A549 (cell line): ENCODE measurements at regions not wholly inside any gene's neighbourhood (a gene's known extent, or its start where the extent isn't known, plus 50 kb on each side); places are given as distances from the start of the nearest gene placed in this dataset.

Experiments
- ATAC-seq, 2 experiments: fragments of 200-7000 bp in 1 of 2; fragments of >200 bp in 1 of 2; cut with Nextera tagmentation in 1 of 2; cut with Tn5 transposase in 1 of 2; 3 replicates each; pipeline versions ENCODE4 v1.8.0 to v1.9.1; 2018 to 2020; ENCODE audit warnings: mild to moderate bottlenecking in 1 of 2, moderate library complexity in 1 of 2
- CTCF ChIA-PET: fragments of 300-600 bp; sonication (Branson Sonifier 250); formaldehyde crosslinking; extraction: SDS; loops from one replicate; lab custom pipeline; 2021; ENCODE audit warnings: antibody characterized with exemption, inconsistent platforms; lab: Yijun Ruan, JAX
- POLR2A ChIA-PET: fragments of 350-600 bp; formaldehyde crosslinking; extraction: SDS; loops from one replicate; lab custom pipeline; 2021; ENCODE audit warnings: antibody characterized with exemption, inconsistent platforms; lab: Yijun Ruan, JAX
- DNase-seq, 2 experiments: peaks; one replicate each; pipeline versions ENCODE4 v3.0.0 to v3.0.0-alpha.2; 2011 to 2016; ENCODE audit warnings: low read depth in 1 of 2, low spot score in 1 of 2
- FAIRE-seq: peaks from 2 replicates; lab custom pipeline; 2011; peaks lifted over from hg19 to GRCh38; lab: Jason Lieb, UNC
- H3K27ac ChIP-seq, 2 experiments: fragments of >200 bp; sonication (Bioruptor Twin); formaldehyde crosslinking; 3 replicates each; pipeline ENCODE4 v1.5.1; 2016 to 2017
- H3K4me1 ChIP-seq: fragments of >200 bp; sonication (Bioruptor Twin); formaldehyde crosslinking; 3 replicates; pipeline ENCODE4 v1.6.1; 2016
- H3K4me2 ChIP-seq: fragments of >200 bp; sonication (Bioruptor Twin); formaldehyde crosslinking; 3 replicates; pipeline ENCODE4 v1.6.1; 2016
- H3K4me3 ChIP-seq: fragments of >200 bp; sonication (Bioruptor Twin); formaldehyde crosslinking; 3 replicates; pipeline ENCODE4 v1.5.1; 2016
- H3K9me3 ChIP-seq: fragments of >200 bp; sonication (Bioruptor Twin); formaldehyde crosslinking; 3 replicates; pipeline ENCODE4 v1.6.1; 2016
- CBX8 ChIP-seq: fragments of 200-600 bp; sonication (generic); IDR thresholded peaks from 2 replicates; pipeline ENCODE4 v1.6.1; 2016
- CHD2 ChIP-seq: fragments of 150-350 bp; IDR thresholded peaks from 2 replicates; pipeline ENCODE4 v1.6.1; 2014; ENCODE audit warnings: low read length; ENCODE audit not compliant: partially characterized antibody
- CHD4 ChIP-seq: fragments of 200-600 bp; sonication (generic); IDR thresholded peaks from 2 replicates; pipeline ENCODE4 v1.6.1; 2016; ENCODE audit warnings: antibody characterized with exemption, mild to moderate bottlenecking, borderline replicate concordance
- CTCF ChIP-seq: fragments of >200 bp; sonication (Bioruptor Twin); formaldehyde crosslinking; IDR thresholded peaks from 3 replicates; pipeline ENCODE4 v1.5.1; 2016
- E2F6 ChIP-seq: IDR thresholded peaks from 2 replicates; pipeline ENCODE4 v1.6.1; 2012; ENCODE audit warnings: low read depth, borderline replicate concordance
- EHF ChIP-seq: fragments of 250-450 bp; sonication (Bioruptor Pico); IDR thresholded peaks from 2 replicates; pipeline ENCODE4 v1.5.0; 2020; ENCODE audit warnings: mild to moderate bottlenecking
- GATA3 ChIP-seq: IDR thresholded peaks from 2 replicates; pipeline ENCODE4 v1.6.1; 2012; ENCODE audit warnings: borderline replicate concordance
- HOXA7 ChIP-seq: fragments of 250-450 bp; sonication (Bioruptor Pico); IDR thresholded peaks from 2 replicates; pipeline ENCODE4 v1.5.0; 2020; ENCODE audit warnings: mild to moderate bottlenecking, moderate library complexity
- HOXB13 ChIP-seq: fragments of 250-450 bp; sonication (Bioruptor Pico); IDR thresholded peaks from 2 replicates; pipeline ENCODE4 v1.5.0; 2020; ENCODE audit warnings: low read depth, mild to moderate bottlenecking, moderate library complexity
- JUN ChIP-seq, 2 experiments: fragments of >200 bp; sonication (Bioruptor Twin); formaldehyde crosslinking; IDR thresholded peaks; 2 replicates in 1 of 2; 3 replicates in 1 of 2; pipeline ENCODE4 v1.6.1; 2016 to 2017
- JUNB ChIP-seq: fragments of >200 bp; sonication (Bioruptor Twin); formaldehyde crosslinking; IDR thresholded peaks from 2 replicates; pipeline ENCODE4 v1.6.1; 2016
- MYC ChIP-seq: IDR thresholded peaks from 2 replicates; pipeline ENCODE4 v1.6.1; 2012; ENCODE audit warnings: mild to moderate bottlenecking, inconsistent platforms, low read length, improper control_type of control experiment, borderline replicate concordance
- NFE2L2 ChIP-seq: fragments of 150-350 bp; conservative IDR thresholded peaks from 2 replicates; pipeline ENCODE4 v1.6.1; 2014; ENCODE audit warnings: low read length
- NPAS2 ChIP-seq: fragments of 250-450 bp; sonication (Bioruptor Pico); IDR thresholded peaks from 2 replicates; pipeline ENCODE4 v1.8.0; 2022; ENCODE audit warnings: mild to moderate bottlenecking, moderate library complexity, borderline replicate concordance
- PHF8 ChIP-seq: fragments of 200-600 bp; sonication (generic); IDR thresholded peaks from 2 replicates; pipeline ENCODE4 v1.6.1; 2016; ENCODE audit warnings: low read depth, mild to moderate bottlenecking, antibody characterized with exemption, moderate library complexity, borderline replicate concordance
- RCOR1 ChIP-seq: fragments of 150-350 bp; IDR thresholded peaks from 2 replicates; pipeline ENCODE4 v1.6.1; 2014; ENCODE audit warnings: antibody characterized with exemption, low read length, low read depth
- RFX5 ChIP-seq: fragments of 450-650 bp; IDR thresholded peaks from 2 replicates; pipeline ENCODE4 v1.7.1; 2014; ENCODE audit warnings: antibody characterized with exemption, mild to moderate bottlenecking, moderate library complexity
- RNF2 ChIP-seq: fragments of 200-600 bp; sonication (generic); IDR thresholded peaks from 2 replicates; pipeline ENCODE4 v1.6.1; 2016; ENCODE audit warnings: low read depth, mild to moderate bottlenecking, antibody characterized with exemption, moderate library complexity, borderline replicate concordance
- SREBF2 ChIP-seq: fragments of 450-650 bp; IDR thresholded peaks from 2 replicates; pipeline ENCODE4 v1.6.1; 2014; ENCODE audit warnings: mild to moderate bottlenecking, moderate library complexity
- TFCP2L1 ChIP-seq: fragments of 250-450 bp; sonication (Bioruptor Pico); IDR thresholded peaks from 2 replicates; pipeline ENCODE4 v1.5.0; 2021; ENCODE audit warnings: mild to moderate bottlenecking
- WGBS: methylation state at CpG from one replicate; pipeline ENCODE4 v1.1.6; 2017; ENCODE audit errors: missing lambda C conversion rate; 5-methylcytosine and 5-hydroxymethylcytosine counted together
- TF ChIP-seq, protein P1 (sequence below): fragments of >200 bp; sonication (Bioruptor Twin); formaldehyde crosslinking; IDR thresholded peaks from 3 replicates; pipeline ENCODE4 v1.6.1; 2016
- TF ChIP-seq, protein P2 (sequence below): IDR thresholded peaks from 2 replicates; pipeline ENCODE4 v1.6.1; 2012

GRCh38 chr13:73223372-73223781, 164.6 kb downstream of the KLF5 start:
- H3K9me3 ChIP-seq, result no peaks in the 10 kb centered on the region
- DNase-seq (no peak), ATAC-seq (no peak), FAIRE-seq (no peak)
- H3K4me3 ChIP-seq, result no peak overlapping the region
- ChIA-PET POLR2A (no interaction called here), CTCF (no interaction called here)
- no peak for TF ChIP-seq RNF2
- TF ChIP-seq, protein P1, sequence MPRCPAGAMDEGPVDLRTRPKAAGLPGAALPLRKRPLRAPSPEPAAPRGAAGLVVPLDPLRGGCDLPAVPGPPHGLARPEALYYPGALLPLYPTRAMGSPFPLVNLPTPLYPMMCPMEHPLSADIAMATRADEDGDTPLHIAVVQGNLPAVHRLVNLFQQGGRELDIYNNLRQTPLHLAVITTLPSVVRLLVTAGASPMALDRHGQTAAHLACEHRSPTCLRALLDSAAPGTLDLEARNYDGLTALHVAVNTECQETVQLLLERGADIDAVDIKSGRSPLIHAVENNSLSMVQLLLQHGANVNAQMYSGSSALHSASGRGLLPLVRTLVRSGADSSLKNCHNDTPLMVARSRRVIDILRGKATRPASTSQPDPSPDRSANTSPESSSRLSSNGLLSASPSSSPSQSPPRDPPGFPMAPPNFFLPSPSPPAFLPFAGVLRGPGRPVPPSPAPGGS, result no peak
- no peak for TF ChIP-seq RCOR1
- no peak for TF ChIP-seq SREBF2
- no peak for TF ChIP-seq HOXB13 (CRISPR knock-in tag)
- no peak for TF ChIP-seq HOXA7
- no peak for TF ChIP-seq JUNB
- TF ChIP-seq JUN (IDR thresholded peaks at IDR 0.05), result no peak
- no peak for TF ChIP-seq RFX5
- TF ChIP-seq CHD4, result no peak
- TF ChIP-seq GATA3, result no peak
- no peak for TF ChIP-seq TFCP2L1 (CRISPR knock-in tag)
- no peak for TF ChIP-seq CBX8
- TF ChIP-seq NFE2L2, result no peak
- no peak for TF ChIP-seq EHF
- TF ChIP-seq MYC, result no peak
- no peak for TF ChIP-seq CTCF
- TF ChIP-seq E2F6, result no peak
- peak overlapping the region in 1 of 2 experiments; percentile 5; a peak in 2 of 6 replicates for H3K27ac ChIP-seq
- H3K4me1 ChIP-seq, result no peaks in the 10 kb centered on the region
- H3K4me2 ChIP-seq, result no peak overlapping the region
- 78% methylated on average over 5 of the region's 5 CpGs for WGBS

- TF ChIP-seq MYC (no peak), NPAS2 (CRISPR knock-in tag) (no peak), PHF8 (no peak), CTCF (no peak), SREBF2 (no peak), CHD4 (no peak), E2F6 (no peak), CHD2 (no peak)
- TF ChIP-seq, protein P2, sequence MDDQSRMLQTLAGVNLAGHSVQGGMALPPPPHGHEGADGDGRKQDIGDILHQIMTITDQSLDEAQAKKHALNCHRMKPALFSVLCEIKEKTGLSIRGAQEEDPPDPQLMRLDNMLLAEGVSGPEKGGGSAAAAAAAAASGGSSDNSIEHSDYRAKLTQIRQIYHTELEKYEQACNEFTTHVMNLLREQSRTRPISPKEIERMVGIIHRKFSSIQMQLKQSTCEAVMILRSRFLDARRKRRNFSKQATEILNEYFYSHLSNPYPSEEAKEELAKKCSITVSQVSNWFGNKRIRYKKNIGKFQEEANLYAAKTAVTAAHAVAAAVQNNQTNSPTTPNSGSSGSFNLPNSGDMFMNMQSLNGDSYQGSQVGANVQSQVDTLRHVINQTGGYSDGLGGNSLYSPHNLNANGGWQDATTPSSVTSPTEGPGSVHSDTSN, result no peak
- Histone ChIP-seq H3K4me3 (no peak overlapping the region), H3K4me1 (no peaks in the 10 kb centered on the region), H3K27ac (no peak overlapping the region), H3K4me2 (no peak overlapping the region), H3K9me3 (no peaks in the 10 kb centered on the region)
- FAIRE-seq (no peak), ATAC-seq (no peak), DNase-seq (no peak)
- WGBS, result 92% methylated on average over 5 of the region's 6 CpGs
- POLR2A ChIA-PET, result no interaction called here
- CTCF ChIA-PET, result no interaction called here
Measured at GRCh38 chr13:73222627-73223305, 164.0 kb downstream of the KLF5 start.
